PC-9 (cell line): ENCODE measurements at regions not wholly inside any gene's neighbourhood (a gene's known extent, or its start where the extent isn't known, plus 50 kb on each side); places are given as distances from the start of the nearest gene placed in this dataset.

ENCODE experiments used
- EZH2 ChIP-seq: fragments of 200-600 bp; sonication (generic); IDR thresholded peaks from 2 replicates; pipeline ENCODE4 v1.8.0; 2017; ENCODE audit warnings: antibody characterized with exemption, low read depth
- TF ChIP-seq, protein P1 (sequence below): fragments of 200-600 bp; sonication (generic); conservative IDR thresholded peaks from 2 replicates; pipeline ENCODE4 v1.6.1; 2017; ENCODE audit warnings: mixed run types, antibody characterized with exemption, mild to moderate bottlenecking, moderate library complexity

GRCh38 chr1:98417820-98418219, 243.7 kb upstream of the SNX7 start:
- TF ChIP-seq EZH2, result no peak
- TF ChIP-seq, protein P1, sequence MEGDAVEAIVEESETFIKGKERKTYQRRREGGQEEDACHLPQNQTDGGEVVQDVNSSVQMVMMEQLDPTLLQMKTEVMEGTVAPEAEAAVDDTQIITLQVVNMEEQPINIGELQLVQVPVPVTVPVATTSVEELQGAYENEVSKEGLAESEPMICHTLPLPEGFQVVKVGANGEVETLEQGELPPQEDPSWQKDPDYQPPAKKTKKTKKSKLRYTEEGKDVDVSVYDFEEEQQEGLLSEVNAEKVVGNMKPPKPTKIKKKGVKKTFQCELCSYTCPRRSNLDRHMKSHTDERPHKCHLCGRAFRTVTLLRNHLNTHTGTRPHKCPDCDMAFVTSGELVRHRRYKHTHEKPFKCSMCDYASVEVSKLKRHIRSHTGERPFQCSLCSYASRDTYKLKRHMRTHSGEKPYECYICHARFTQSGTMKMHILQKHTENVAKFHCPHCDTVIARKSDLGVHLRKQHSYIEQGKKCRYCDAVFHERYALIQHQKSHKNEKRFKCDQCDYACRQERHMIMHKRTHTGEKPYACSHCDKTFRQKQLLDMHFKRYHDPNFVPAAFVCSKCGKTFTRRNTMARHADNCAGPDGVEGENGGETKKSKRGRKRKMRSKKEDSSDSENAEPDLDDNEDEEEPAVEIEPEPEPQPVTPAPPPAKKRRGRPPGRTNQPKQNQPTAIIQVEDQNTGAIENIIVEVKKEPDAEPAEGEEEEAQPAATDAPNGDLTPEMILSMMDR, result no peak
